HL-60 (cell line): ENCODE measurements at regions not wholly inside any gene's neighbourhood (a gene's known extent, or its start where the extent isn't known, plus 50 kb on each side); places are given as distances from the start of the nearest gene placed in this dataset.

Experiments
- CTCF ChIP-seq: IDR thresholded peaks from one replicate; pipeline ENCODE4 v1.5.1; 2011; ENCODE audit warnings: low read length, control low read depth, inconsistent platforms; ENCODE audit not compliant: insufficient read depth
- GABPA ChIP-seq: IDR thresholded peaks from 2 replicates; pipeline ENCODE4 v1.6.1; 2012; ENCODE audit warnings: low read depth
- POLR2AphosphoS5 ChIP-seq: IDR thresholded peaks from 2 replicates; pipeline ENCODE4 v1.6.1; 2012; ENCODE audit warnings: low read depth
- SPI1 ChIP-seq: IDR thresholded peaks from 2 replicates; pipeline ENCODE4 v1.6.1; 2012; ENCODE audit warnings: low read depth, mild to moderate bottlenecking, borderline replicate concordance
- TF ChIP-seq, protein P1 (sequence below): IDR thresholded peaks from 2 replicates; pipeline ENCODE4 v1.6.1; 2012; ENCODE audit warnings: low read depth; ENCODE audit not compliant: insufficient replicate concordance

GRCh38 chr18:79614211-79614955, 65.2 kb upstream of the CTDP1 start:
- no peak for TF ChIP-seq CTCF
- no peak for TF ChIP-seq POLR2AphosphoS5
- no peak for TF ChIP-seq GABPA
- TF ChIP-seq, protein P1, sequence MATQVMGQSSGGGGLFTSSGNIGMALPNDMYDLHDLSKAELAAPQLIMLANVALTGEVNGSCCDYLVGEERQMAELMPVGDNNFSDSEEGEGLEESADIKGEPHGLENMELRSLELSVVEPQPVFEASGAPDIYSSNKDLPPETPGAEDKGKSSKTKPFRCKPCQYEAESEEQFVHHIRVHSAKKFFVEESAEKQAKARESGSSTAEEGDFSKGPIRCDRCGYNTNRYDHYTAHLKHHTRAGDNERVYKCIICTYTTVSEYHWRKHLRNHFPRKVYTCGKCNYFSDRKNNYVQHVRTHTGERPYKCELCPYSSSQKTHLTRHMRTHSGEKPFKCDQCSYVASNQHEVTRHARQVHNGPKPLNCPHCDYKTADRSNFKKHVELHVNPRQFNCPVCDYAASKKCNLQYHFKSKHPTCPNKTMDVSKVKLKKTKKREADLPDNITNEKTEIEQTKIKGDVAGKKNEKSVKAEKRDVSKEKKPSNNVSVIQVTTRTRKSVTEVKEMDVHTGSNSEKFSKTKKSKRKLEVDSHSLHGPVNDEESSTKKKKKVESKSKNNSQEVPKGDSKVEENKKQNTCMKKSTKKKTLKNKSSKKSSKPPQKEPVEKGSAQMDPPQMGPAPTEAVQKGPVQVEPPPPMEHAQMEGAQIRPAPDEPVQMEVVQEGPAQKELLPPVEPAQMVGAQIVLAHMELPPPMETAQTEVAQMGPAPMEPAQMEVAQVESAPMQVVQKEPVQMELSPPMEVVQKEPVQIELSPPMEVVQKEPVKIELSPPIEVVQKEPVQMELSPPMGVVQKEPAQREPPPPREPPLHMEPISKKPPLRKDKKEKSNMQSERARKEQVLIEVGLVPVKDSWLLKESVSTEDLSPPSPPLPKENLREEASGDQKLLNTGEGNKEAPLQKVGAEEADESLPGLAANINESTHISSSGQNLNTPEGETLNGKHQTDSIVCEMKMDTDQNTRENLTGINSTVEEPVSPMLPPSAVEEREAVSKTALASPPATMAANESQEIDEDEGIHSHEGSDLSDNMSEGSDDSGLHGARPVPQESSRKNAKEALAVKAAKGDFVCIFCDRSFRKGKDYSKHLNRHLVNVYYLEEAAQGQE, result no peak
- no peak for TF ChIP-seq SPI1
